ENCODE measurements at regions not wholly inside any gene's neighbourhood (a gene's known extent, or its start where the extent isn't known, plus 50 kb on each side); places are given as distances from the start of the nearest gene placed in this dataset.

- no peak for DNase-seq
Observed at GRCh38 chr7:69052447-69052846, 545.8 kb upstream of the AUTS2 start.

GRCh38 chr7:69060516-69060915 is 537.8 kb upstream of the AUTS2 start:
- Histone ChIP-seq H3K4me3 (ENCODE audit: low read depth, low read length) (no peak overlapping the region), H3K36me3 (no peaks in the 10 kb centered on the region), H3K4me1 (no peaks in the 10 kb centered on the region), H3K9me3 (no peaks in the 10 kb centered on the region), H3K27me3 (no peaks in the 10 kb centered on the region)
- TF ChIP-seq CTCF (IDR thresholded peaks at IDR 0.05; ENCODE audit: low read depth, low read length) = no peak
- DNase-seq = no peak

More at GRCh38 chr7:69052447-69052846, 545.8 kb upstream of the AUTS2 start:
- Histone ChIP-seq H3K27me3 (no peaks in the 10 kb centered on the region), H3K36me3 (no peaks in the 10 kb centered on the region), H3K4me1 (no peaks in the 10 kb centered on the region), H3K4me3 (ENCODE audit: low read depth, low read length) (no peak overlapping the region), H3K9me3 (no peaks in the 10 kb centered on the region)
- no peak for TF ChIP-seq CTCF (IDR thresholded peaks at IDR 0.05; ENCODE audit: low read depth, low read length)

- Histone ChIP-seq H3K4me1 (no peaks in the 10 kb centered on the region), H3K4me3 (ENCODE audit: low read depth, low read length) (no peak overlapping the region), H3K27me3 (no peaks in the 10 kb centered on the region), H3K36me3 (no peaks in the 10 kb centered on the region), H3K9me3 (no peaks in the 10 kb centered on the region)
- no peak for DNase-seq
- no peak for TF ChIP-seq CTCF (IDR thresholded peaks at IDR 0.05; ENCODE audit: low read depth, low read length)
Observed at GRCh38 chr7:69062020-69062765, 536.1 kb upstream of the AUTS2 start.

GRCh38 chr7:69067397-69067796 is 530.9 kb upstream of the AUTS2 start:
- no peaks in the 10 kb centered on the region for H3K9me3 ChIP-seq
- peak; percentile 53 for DNase-seq

GRCh38 chr7:69070476-69070875 is 527.8 kb upstream of the AUTS2 start:
- no peak for TF ChIP-seq CTCF (IDR thresholded peaks at IDR 0.05; ENCODE audit: low read depth, low read length)
- no peaks in the 10 kb centered on the region for H3K36me3 ChIP-seq
- no peaks in the 10 kb centered on the region for H3K4me1 ChIP-seq
- no peak overlapping the region for H3K4me3 ChIP-seq (ENCODE audit: low read depth, low read length)
- no peak for DNase-seq
- H3K9me3 ChIP-seq = no peaks in the 10 kb centered on the region
- no peaks in the 10 kb centered on the region for H3K27me3 ChIP-seq

More at GRCh38 chr7:69067397-69067796, 530.9 kb upstream of the AUTS2 start:
- no peaks in the 10 kb centered on the region for H3K36me3 ChIP-seq
- TF ChIP-seq CTCF (IDR thresholded peaks at IDR 0.05; ENCODE audit: low read depth, low read length) = peak; percentile 78
- no peak overlapping the region for H3K4me3 ChIP-seq (ENCODE audit: low read depth, low read length)
- no peaks in the 10 kb centered on the region for H3K4me1 ChIP-seq
- no peaks in the 10 kb centered on the region for H3K27me3 ChIP-seq

- H3K4me1 ChIP-seq = no peaks in the 10 kb centered on the region
- H3K36me3 ChIP-seq = no peaks in the 10 kb centered on the region
- no peaks in the 10 kb centered on the region for H3K9me3 ChIP-seq
- no peaks in the 10 kb centered on the region for H3K27me3 ChIP-seq
- DNase-seq = no peak
- TF ChIP-seq CTCF (IDR thresholded peaks at IDR 0.05; ENCODE audit: low read depth, low read length) = no peak
- H3K4me3 ChIP-seq (ENCODE audit: low read depth, low read length) = no peak overlapping the region
Observed at GRCh38 chr7:69076566-69076965, 521.7 kb upstream of the AUTS2 start.
